ENCODE measurements at regions not wholly inside any gene's neighbourhood (a gene's known extent, or its start where the extent isn't known, plus 50 kb on each side); places are given as distances from the start of the nearest gene placed in this dataset.
A peak's percentile ranks its signal among the peaks of the same experiment; 100 is the strongest.

DNA sequence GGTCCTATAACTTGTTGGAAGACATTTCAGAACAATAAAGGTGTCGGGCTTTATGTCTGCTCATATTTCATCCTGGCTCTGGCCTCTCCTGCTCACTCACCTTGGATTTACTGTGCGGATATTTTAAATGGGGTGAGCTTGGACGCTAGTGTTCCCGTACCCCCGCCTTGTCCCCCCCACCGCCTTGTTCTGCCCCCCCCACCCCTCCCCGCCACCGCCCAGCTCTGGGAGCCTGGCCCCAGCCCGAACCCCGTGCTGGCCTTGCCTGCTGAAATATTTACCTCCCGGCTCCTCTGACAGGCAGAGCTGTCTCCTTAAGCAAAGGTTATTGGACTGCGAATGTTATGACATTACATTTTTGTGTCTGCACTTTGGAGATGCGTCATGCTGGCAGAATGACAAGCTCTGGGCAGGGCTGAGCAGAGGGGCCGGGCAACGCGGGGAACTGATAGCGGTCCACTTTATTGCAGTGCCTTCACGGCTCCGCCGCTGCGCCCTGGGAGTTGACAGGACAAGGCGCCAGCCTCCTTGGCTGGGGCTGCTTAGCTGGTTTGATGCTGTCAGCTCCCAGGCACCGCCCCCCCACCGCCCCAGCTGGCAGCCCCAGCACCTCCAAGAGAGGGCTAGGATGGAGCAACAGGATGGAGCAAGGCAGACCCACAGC is 222.5 kb upstream of the GSE1 start:
- no peak for DNase-seq (ENCODE audit: low spot score)

GRCh38 chr16:85391175-85391707 is 221.9 kb upstream of the GSE1 start:
- no peak for DNase-seq (ENCODE audit: low spot score)

DNA sequence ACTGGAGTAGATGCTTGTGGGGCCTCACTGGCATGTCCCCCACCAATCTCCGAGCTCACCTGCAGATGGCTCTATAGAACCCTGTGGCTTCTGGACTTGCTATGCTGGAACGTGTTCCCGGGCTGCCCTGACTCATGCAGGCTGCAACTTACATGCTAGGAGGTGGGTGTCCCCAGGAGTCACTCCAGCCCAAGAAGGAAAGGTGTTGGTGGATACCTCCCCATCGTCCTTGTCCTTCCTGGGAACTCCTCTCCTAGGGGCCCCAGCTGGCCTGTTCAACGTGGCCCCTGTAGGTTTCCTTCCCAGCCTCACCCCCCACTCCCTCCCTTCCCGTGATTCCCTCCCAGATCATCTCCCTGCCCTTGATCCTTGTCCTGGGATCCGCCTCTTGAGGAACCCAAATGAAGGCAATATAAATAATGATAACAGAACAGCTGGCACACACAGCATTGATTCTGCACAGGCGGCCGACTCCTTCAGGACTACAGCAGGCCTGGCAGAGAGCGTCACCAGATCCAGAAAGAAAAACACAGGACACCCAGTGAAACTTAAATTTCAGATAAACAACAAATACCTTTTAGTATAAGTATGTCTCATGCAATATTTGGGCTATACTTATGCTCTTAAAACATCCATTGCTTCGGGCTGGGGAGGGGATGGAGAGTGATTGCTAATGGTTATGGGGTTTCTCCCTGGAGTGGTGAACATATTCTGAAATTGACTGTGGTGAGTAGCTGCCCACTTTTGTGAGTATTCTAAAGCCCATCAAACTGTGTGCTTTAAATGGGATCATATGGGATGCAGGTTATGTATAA is 221.1 kb upstream of the GSE1 start:
- no peak for DNase-seq (ENCODE audit: low spot score)

DNA sequence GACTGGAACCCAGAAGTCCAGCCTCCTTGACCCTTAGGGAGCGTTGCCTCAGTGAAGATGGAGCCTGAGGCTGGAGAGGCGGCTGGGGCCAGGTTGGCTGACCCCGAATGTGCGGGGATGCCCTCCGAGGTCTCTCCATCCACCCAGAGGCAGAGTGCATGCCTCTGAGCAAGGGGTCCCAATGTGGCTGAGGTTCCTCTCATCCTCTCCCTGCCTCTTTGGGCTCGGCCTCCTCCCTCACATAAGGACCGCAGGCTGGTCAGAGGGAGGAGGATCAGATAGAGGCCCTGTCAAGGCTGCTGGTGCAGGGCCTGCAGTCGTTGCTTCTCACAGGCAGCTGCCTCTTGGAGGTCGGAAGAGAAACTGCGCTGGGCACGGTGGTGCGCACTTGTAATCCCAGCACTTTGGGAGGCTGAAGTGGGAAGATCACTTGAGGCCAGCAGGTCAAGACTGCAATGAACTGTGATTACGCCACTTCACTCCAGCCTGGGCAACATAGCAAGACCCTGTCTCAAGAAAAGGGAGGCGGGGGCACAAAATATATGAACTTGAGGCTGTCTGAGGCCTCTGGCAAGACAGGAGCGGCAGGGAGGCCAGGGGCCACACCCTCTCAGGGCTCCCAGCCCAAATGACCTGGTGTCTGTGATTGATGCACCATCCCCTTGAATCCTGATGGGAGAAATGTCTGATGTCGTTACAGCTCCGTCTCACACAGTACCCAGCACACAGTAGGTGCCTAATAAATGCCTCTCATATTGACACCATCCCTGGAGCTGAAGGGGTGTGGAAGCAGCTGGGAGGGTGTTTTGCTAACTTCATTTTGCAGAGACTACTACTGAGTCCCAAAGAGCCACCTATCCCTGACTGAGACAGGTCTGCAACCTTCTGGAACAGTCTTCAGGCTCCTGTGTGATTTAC is 220.1 kb upstream of the GSE1 start:
- no peak for DNase-seq (ENCODE audit: low spot score)

- DNase-seq (ENCODE audit: low spot score) = no peak
These were observed 219.3 kb upstream of the GSE1 start for GRCh38 chr16:85393674-85394451.

GRCh38 chr16:85394456-85395206 is 218.5 kb upstream of the GSE1 start:
- DNase-seq (ENCODE audit: low spot score) = no peak

DNA sequence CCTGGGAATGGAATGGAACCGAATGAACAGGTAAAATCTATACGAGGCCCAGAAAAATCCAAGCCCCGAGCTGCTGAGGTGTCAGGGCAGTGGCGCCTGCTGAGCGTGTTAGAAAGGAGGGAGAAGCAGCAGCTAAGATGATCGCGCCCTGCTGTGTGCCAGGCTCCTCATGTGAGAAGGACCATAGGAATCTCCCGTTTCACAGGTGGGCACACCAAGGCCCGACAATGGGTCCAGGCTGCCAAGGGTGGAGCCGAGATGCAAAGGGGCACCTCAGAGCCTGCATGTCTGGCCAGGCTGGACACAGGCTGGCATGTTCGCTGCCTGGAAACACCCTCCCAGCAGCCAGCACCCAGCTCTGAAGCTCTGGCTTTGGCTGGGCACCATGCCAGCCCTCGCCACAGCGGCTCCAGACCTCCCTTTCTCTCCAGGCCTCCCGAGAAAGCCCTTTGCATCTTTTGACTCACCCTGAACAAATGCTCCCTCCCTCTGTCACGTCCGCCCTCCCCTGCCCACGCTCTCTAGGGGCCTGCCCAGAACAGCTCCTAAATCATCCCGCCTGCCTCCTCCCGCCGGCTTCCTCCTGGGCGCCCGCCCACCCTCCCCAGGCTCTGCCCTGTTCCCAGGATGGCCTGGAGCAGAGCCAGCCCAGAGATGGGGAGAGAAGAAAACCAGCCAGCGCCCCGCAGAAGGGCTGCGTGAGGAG is 217.8 kb upstream of the GSE1 start:
- peak; percentile 19 for DNase-seq (ENCODE audit: low spot score)

- no peak for DNase-seq (ENCODE audit: low spot score)
These were observed 216.9 kb upstream of the GSE1 start for GRCh38 chr16:85395913-85396878.

GRCh38 chr16:85396879-85397871 is 215.9 kb upstream of the GSE1 start:
- DNase-seq (ENCODE audit: low spot score) = no peak

DNA sequence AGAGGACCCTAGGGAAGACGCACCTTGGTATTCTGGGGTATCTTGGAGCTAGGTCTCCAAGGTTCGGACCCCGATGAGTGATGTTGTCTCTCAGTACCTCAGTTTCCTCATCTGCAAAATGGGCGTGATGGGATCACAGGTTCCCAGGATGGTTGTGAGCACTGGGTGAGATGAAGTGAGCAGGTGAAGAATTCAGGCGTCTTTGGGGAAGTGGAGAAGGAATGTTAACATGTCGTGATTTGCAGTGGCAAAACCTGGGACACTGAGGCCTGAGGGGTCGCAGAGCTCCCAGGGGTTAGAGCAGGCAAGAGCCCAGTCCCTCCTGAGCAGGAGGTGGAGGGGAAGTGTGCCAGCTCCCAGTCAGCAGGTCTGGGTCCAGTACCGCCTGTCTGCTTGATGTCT is 215.1 kb upstream of the GSE1 start:
- no peak for DNase-seq (ENCODE audit: low spot score)

- no peak for DNase-seq (ENCODE audit: low spot score)
These were observed 214.2 kb upstream of the GSE1 start for GRCh38 chr16:85398688-85399582.

- DNase-seq (ENCODE audit: low spot score) = no peak
These were observed 213.4 kb upstream of the GSE1 start for GRCh38 chr16:85399583-85400284.

DNA sequence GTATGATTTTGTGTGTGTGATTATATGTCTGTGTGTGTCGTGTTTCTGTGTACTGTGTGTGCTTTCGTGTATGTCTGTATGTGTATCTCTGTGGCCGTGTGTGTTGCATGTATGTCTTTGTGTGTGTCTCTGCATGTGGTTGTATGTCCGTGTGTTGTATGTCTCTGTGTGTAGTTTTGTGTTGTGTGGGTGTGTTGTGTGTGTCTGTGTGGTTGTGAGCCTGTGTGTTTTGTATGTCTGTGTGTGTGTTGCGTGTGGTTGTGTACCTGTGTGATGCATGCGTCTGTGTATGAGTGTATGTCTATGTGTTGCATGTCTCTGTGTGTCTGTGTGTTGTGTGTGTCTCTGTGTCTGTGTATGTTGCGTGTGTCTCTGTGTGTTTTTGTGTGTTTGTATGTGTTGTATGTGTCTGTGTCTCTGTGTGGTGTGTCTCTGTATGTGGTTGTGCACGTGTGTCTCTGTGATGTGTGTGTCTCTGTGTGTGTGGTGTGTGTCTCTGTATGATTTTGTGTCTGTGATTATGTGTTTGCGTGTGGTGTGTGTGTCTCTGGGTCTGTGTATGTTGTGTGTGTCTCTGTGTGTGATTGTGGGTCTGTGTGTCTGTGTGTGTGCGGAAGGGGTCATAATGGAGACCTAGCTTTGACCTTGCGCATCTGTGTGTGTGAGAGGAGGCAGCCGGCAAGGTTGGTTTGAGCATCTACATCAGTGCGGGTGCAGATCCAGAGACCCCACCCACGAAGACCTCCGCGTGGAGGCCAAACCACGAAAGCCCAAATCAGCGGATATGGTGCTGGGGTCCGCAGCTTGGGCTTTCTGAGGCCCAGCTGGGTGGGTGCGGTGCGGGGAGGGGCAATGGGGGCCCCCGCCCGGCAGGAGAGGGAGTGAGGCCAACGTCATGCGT is 212.6 kb upstream of the GSE1 start:
- DNase-seq (ENCODE audit: low spot score) = no peak

DNA sequence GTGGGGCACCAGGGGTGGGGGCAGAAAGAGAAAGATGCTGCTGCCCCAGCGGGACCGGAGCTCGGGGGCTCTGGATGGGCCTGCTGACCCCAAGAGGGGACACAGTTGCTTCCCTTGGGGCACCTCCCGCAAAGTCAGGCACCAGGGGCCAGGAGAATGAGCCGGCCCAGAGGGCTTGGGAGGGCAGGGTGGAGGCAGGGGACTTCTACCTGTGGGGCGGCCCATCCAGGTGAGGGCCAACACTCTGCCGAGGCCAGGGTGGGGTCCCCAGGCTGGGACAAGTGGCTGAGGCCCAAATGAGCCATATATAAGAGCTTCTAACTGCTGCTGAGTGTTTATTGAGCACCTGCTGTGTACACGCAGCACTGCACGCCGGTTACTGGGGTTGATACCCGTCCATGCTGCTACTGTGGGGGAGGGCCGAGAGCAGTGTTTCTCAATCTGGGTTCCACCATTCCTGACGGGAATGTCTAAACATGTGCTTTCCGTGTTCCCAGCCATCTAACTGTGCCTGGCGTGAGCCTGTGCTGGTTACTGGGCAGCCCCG is 211.7 kb upstream of the GSE1 start:
- DNase-seq (ENCODE audit: low spot score) = no peak
